ENCODE measurements at regions not wholly inside any gene's neighbourhood (a gene's known extent, or its start where the extent isn't known, plus 50 kb on each side); places are given as distances from the start of the nearest gene placed in this dataset.
"Not testable (repeated sequence)": the region's sequence is repeated elsewhere in the genome, so short reads cannot be mapped to it uniquely, and the experiment has no call there.

DNA sequence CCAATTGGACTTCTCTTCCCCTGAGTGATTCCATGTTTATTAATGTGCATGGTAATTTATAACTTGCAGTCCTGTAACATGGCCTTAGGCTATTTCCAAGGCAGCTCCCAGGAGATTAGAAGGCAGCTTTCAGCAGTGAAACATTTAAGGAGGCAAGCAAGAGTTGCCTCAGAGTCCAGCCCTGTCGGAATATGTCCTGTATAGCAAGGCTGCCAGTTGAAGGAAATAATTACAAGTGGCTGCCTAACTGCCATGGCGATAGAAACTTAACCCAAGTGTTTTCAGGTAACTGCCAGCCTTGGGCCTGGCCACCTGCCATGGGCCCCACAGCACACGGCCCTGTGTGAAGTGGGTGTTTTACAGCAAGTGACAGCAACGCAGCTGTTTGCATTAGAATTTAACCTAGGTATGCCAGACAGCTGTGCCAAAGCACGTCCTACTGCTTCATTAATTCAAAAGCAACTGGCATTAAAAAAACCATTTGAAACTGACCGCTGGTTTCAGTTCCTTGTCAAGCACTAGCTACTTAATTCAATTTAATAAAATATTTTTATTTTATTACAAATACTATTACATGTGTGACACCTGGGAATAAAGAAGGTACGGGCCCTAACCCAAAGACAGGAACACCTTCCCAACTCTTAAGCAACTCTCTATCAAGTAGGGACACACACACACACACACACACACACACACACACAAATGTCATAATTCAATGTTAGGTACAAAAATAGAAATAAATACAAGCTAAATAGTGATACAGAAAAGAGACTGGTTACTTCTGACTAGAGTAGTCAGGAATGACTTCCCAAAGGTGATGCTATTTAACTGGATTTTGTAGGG, 151.8 kb upstream of the HEY2 start:
- peak; percentile 89 for DNase-seq

- peak; percentile 22 for DNase-seq
Measured at GRCh38 chr6:125598422-125598821, 151.0 kb upstream of the HEY2 start.

GRCh38 chr6:125604257-125604656, 145.2 kb upstream of the HEY2 start:
- DNase-seq = no peak

DNA sequence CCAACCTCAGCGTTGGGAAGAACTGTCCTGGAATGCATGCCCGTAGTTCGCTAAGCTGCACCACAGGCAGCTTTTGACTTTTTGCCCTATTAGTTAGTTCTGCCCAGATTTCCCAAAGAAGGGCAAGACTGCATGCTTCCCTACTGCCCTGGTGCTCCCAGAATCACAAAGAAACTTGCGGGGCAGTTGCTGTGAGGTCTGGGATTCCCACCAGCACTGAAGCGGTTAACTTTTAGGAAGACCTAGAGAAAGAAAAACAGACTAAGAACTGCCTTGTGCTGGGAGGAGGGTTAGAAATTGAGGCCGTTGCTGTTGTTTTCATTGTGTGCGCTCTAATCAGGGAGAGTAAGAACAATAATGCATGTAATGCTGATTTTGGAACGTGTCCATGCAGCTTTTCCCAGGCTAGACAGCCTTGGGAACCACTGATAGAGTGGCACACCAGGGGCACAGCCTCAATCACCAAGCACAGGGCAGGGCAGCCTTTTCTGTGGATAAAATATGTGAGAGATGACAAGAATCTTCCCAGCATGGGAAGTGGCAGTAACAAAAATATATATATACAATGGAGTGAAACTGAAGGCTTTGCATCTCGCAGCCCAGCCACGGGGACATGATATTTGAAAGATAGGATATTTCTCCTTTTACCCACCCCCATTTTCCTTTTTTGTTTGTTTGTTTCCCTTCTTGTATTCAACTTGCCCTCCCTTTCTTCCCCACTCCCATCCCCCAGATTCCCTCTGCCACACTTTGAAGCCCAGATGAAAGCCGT, 137.7 kb upstream of the HEY2 start:
- DNase-seq = no peak

DNA sequence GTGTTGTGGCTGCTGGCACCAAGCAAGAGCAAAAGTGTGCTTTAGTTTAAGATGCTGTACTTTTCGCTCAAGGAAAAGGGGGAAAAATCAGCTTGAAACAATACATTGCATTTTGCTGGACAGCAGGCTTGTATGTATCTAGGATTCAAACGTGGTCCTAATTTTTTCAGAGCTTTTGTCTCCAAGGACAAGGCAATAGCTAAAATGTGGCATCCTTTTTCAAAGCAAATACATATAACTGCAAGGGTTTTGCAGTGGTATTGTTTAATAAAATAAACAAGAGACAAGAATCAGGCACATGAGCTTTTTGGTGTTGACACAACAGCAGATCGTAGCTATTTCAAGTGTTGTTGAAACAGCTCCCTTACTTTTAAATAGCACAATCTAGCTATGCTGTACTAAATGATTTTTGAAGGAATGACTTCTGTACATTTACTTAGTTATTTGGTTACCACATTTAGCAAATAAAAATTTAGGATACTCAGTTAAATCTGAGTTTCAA, 137.0 kb upstream of the HEY2 start:
- no peak for DNase-seq

DNA sequence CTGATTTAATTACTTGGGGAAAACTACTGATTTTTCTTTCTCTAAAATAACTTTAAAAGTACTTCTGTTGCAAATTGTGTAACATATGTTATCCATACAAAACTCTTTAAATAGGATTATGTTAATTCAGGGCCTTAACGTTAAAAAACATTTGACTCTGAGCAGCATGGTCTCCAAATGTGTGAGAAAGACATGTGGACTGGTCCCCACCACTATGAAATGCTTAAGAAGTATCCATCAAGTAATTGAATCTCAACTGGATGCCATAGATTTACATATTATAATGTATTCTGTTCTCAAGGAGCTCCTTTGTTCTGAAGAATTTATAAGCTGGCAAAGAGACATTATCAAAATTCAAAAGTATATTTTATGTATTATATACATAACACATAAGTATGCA, 130.8 kb upstream of the HEY2 start:
- peak; percentile 51 for DNase-seq

DNA sequence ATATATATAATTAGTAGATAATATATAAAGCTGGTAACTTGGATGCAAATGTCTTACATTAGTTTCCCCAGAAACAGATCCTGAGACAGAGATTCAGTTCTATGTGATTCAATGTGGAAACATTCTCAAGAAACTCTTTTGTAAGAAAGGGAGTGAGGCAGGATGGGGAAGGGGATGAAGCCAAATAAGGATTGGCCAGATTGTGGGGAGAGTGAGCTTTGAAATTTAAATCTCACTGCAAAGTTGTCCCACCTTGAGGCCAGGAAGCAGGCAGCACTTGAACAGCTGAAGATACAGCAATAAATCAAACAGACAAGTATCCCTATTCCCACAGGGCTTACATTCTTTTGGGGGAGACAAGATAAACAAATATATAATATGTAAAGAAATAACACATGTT, 126.3 kb upstream of the HEY2 start:
- no peak for DNase-seq

GRCh38 chr6:125631165-125631564, 118.3 kb upstream of the HEY2 start:
- DNase-seq = no peak

- not testable (repeated sequence) for DNase-seq
Measured at GRCh38 chr6:125636011-125636410, 113.4 kb upstream of the HEY2 start.

DNA sequence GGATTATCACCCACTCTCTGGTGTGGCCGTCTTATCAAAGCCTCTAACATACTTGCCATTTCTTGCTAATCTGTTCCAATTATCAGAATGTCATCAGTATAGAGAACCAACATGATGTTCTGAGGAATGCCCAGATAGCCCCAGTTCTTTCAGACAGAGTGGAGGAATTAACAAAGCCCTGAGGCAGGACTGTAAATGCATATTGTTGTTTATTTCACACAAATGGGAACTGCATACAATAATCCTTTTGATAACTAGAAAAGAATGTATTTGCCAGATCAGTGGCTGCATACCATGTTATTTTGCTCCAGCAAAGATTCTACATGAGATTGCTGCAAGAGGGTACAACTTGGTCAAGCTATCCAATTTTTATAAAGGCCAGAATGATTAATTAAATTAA, 112.8 kb upstream of the HEY2 start:
- DNase-seq = no peak

- no peak for DNase-seq
Measured at GRCh38 chr6:125637207-125637606, 112.2 kb upstream of the HEY2 start.

GRCh38 chr6:125639466-125640020, 109.9 kb upstream of the HEY2 start:
- no peak for DNase-seq

DNA sequence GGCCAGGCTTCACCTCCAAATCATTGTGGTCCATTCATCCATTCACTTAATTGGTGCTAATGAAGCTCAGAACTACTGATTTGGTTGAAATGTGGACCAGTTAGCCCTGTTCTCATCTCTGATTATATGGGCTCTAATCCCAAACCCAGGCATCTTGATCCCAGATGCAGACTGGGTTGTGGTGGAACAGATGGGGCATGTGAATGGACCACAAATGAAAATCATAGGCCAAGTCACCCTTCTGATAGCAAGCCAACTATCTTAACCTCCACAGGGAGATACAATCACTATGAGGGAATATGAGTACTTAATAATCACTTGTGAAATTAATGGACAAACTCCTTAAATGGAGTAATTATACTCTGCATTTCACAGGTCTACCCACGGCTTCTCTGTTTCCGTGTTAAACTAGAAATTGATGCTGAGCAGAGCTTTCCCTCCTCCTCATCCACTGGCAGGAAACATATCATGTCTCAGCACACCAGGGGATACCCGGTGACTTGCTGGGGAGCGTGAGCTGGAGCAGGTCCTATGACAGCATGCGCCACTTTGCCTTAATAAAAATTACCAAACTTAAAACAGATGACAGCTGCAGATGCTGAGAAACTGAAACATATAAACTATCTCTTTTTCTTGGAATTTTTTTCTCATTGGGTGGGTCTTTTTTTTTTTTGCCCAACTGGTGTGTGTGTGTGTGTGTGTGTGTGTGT, 108.8 kb upstream of the HEY2 start:
- no peak for DNase-seq

DNA sequence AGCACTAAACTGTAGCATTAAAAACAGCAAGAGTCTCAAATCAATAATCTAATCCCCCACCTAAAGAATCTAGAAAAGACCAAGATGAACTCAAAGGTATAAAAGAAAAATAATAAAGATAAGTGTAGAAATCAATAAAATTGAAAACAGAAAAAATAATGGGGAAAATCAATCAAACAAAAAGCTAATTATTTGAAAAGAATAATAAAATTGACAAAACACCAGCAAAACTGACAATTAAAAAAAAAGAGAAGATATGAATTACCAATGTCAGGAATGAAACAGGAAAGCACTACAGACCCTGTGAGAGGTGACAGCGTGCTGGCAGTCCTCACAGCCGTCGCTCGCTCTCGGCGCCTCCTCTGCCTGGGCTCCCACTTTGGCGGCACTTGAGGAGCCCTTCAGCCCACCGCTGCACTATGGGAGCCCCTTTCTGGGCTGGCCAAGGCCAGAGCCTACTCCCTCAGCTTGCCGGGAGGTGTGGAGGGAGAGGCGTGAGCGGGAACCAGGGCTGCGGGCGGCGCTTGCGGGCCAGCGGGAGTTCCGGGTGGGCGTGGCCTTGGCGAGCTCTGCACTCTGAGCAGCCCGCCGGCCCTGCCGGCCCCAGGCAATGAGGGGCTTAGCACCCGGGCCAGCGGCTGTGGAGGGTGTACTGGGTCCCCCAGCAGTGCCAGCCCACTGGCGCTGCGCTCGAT, 105.3 kb upstream of the HEY2 start:
- not testable (repeated sequence) for DNase-seq

DNA sequence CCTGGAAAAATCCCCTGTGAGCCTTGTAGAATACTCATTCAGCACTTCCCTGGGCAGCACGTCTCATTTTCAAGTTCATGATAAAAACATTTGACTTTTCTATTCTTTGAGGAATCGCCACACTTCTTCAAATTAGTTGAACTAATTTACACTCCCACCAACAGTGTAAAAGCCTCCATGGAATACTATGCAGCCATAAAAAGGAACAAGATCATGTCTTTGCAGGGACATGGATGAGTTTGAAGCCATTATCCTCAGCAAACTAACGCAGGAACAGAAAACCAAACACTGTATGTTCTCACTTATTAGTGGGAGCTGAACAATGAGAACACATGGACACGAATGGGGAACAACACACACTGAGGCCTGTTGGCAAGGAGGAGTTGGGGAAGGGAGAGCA, 102.0 kb upstream of the HEY2 start:
- DNase-seq = no peak

- DNase-seq = not testable (repeated sequence)
Measured at GRCh38 chr6:125653752-125654151, 95.7 kb upstream of the HEY2 start.

GRCh38 chr6:125655511-125655910, 93.9 kb upstream of the HEY2 start:
- no peak for DNase-seq

DNA sequence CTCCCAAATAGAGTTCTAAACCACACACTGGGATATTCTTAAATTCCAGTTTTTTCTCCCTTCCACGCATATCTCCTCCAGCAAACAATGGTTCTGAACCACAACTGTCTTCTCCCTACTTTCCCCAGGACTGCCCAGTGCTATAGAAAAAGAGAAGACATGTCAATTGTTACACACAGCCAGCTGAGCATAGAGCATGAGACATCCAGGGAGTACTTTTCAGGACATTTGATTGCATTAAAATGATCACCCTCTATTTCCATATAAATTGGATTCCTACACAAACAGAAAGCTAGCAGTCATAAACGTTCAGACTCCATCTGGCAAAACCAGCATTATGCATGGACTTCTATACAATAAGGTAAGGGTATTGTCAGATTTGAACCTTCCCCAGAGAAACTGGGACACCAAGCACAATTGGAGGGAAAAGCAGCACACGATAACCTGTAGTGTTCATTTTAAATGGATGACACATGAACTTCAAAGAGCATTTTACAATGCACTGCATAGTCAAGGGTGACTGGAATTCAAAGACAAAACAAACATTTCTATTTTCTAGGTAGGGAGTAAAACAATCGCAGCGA, 93.1 kb upstream of the HEY2 start:
- DNase-seq = peak; percentile 76

DNA sequence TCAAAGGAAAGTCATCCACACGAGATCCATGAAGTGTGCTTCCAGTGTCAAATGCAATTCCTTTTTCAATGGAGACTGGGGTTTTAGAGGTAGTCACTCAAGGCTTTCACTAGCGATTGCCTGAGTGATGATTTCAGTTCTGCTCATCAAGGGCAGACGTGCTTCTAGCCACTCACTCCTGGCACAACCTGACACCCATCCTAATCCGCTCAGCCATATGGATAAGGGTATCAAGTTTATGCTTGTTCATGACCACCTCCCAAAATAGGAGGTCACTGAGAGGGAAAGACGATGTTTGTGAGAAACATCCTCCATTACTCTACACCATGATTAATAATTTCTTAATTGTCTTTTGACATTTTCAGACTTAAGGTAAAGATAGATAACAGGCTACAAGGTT, 91.3 kb upstream of the HEY2 start:
- peak; percentile 99 for DNase-seq

- DNase-seq = peak; percentile 86
Measured at GRCh38 chr6:125658759-125659431, 90.5 kb upstream of the HEY2 start.

DNA sequence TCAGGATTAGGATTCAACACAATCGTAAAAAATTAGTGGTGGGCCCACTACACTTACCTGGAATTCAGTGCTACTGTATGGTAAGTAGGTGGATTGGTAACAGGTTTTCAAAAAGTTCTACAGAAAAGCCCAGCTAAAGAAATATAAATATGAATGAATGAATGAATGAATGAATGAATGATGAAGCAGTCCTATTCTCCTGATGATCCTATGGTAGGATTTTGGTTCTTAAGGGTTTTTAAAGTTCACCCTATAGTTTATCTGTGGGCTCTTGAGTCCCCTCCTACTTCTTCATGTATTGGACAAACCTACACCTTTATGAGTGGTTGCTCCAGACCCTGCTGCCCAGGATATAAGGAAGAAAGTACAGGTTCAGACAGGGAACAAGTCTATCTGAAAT, 89.5 kb upstream of the HEY2 start:
- DNase-seq = no peak

Measured in NCI-H524 treated with DMSO at 0.1 percent for 48 hours (cell line).